ENCODE measurements at regions not wholly inside any gene's neighbourhood (a gene's known extent, or its start where the extent isn't known, plus 50 kb on each side); places are given as distances from the start of the nearest gene placed in this dataset.

DNA sequence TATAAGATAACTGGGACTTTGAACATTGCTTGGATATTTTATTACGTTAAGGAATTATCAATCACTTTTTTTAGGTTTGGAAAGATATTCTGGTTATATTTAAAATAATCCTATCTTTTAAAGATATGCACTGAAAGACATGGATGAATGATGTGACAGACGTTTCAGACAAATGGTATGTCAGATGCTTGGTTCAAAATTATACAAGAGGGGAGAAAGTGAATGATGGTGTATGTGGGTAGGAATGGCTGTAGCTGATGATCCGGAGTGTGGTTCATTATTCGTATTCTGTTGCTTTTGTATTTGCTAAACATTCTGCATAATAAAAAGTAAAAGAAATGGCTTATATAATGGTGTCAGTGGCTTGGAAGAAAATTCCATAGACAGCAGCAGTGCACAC lies 51.0 kb upstream of the SNRPB2 start:
- CTCF ChIA-PET = no interaction called here
- POLR2A ChIA-PET = no interaction called here

- ChIA-PET CTCF (no interaction called here), POLR2A (no interaction called here)
These were observed 52.9 kb upstream of the SNRPB2 start for GRCh38 chr20:16676891-16677290.

DNA sequence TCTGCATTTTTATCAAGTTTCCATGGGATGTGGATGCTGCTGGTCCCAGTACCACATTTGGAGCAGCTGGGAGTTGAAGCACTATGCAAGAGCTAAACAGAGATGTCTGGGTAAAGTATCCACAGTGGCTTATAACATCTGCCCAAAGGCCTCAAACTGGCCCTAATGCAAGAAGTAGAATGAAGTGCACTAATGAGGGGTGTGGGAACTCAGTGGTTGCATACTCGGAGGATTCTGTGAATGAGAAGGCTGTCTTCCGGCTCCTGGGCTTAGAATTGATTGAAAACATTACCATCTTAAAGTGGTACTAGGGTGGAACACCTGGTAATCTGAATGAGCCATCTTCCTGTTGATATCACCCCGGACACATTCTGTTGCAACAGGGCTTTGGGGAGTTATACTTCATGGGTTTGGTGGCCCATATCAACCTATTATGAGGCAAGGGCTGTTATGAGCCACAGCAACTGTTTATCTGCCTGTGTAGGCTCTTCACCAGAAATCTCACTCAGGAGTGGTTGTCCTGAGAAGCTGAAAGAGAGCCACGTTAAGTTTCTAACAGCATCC lies 54.7 kb upstream of the SNRPB2 start:
- ChIA-PET CTCF (interaction anchor here (0.6 kb wide), 1 partner anchor 51 kb away, joined by 5 read pairs; no protein-coding TSS in a partner anchor), POLR2A (no interaction called here)

DNA sequence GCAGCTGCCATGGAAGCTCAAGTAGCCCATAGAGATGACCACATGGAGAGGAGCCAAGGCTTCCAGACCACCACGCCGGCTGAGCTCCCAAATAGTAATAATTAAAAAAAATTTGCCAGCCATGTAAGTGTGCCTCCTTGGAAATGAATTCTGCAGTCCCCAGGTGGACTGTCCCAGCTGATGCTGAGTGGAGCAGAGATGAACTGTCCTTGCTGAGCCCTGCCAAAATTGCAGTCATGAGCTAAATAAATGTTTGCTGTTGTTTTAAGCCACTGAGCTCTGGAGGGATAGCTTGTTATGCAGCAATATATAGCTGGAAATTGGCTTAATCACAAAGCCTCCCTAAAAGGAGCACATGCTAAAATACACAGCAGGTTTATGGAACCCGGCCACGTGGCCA lies 55.6 kb upstream of the SNRPB2 start:
- POLR2A ChIA-PET = no interaction called here
- CTCF ChIA-PET = interaction anchor here (0.6 kb wide), 1 partner anchor 52 kb away, joined by 5 read pairs; no protein-coding TSS in a partner anchor

DNA sequence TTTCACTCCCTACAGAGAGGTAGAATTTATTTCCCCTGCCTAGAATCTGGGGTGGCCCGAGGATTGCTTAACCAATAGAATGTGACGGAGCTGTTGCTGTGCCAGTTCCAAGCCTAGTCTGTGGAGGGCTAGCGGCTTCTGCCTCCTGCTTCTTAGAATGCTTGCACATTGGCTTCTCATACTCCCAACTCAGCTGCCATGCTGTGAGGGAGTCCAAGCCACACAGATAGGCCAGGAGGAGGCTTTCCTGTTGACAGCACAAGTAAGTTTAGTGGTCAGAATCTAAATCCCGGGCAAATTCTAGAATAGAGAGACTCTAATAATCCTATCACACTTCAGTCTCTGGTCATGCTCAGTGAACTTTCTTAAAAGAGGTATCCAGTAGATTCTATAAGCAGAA lies 57.5 kb upstream of the SNRPB2 start:
- POLR2A ChIA-PET = no interaction called here
- CTCF ChIA-PET = interaction anchor here (0.6 kb wide), 1 partner anchor 276 kb away, joined by 3 read pairs; no protein-coding TSS in a partner anchor

DNA sequence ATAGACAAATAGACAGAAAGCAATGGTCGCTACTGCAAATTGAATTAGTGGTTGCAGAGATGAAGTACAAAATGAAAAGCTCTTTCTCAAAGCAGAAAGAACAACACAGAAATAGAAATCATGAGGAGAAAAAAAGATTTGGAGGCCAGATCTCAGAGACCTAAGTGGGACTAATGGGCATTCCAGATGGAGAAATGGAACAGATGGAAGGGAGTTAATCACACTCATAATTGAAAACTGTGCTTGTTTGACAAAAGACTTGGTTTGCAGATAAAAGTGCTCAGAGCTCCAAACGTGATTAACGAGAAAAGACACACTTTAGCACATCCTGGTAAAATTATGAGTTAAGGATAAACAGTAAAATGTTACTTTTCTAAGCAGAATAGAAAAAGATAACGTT lies 58.1 kb upstream of the SNRPB2 start:
- POLR2A ChIA-PET = no interaction called here
- CTCF ChIA-PET = interaction anchor here (0.6 kb wide), 1 partner anchor 276 kb away, joined by 3 read pairs; no protein-coding TSS in a partner anchor

- ChIA-PET POLR2A (no interaction called here), CTCF (no interaction called here)
These were observed 63.6 kb upstream of the SNRPB2 start for GRCh38 chr20:16666272-16666671.

DNA sequence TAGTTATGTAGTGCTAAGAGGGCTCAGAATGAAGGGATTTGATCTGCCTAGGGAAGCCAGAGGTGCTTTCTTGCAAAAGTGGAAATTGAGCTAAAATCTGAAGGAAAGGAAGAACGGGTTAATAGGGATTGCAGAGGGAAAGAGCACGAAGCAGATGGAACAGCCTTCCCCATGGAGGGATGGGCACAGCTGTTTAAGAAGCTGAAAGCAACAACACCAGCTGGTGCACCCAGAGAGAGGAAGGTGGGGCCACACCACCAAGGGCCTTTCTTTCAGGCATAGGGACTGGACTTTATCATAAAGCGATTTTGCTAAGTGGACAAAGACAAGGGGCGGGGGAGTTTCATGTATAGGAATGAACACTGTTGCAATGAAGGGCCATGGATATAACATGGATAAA lies 65.8 kb upstream of the SNRPB2 start:
- ChIA-PET POLR2A (no interaction called here), CTCF (no interaction called here)

DNA sequence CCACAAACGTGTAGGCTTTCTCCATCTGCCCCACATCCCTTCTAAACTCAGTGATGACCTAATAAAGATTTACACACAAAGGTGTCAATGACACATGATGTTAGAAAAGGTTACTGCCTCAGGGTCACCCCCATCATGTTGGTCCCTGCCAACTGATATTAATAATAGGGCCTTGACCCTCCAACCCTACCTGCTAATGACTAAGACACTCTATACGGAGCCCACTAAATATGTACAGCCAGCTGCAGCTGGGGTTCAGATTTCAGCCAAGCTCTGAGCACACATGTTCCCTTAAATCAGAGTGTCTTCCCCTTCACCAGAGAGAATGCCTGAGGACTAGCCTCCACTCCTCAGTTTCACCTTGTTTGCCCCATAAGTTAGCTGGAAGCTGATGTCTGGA lies 67.4 kb upstream of the SNRPB2 start:
- ChIA-PET POLR2A (no interaction called here), CTCF (no interaction called here)

GRCh38 chr20:16661756-16662155 lies 68.1 kb upstream of the SNRPB2 start:
- ChIA-PET POLR2A (no interaction called here), CTCF (no interaction called here)

DNA sequence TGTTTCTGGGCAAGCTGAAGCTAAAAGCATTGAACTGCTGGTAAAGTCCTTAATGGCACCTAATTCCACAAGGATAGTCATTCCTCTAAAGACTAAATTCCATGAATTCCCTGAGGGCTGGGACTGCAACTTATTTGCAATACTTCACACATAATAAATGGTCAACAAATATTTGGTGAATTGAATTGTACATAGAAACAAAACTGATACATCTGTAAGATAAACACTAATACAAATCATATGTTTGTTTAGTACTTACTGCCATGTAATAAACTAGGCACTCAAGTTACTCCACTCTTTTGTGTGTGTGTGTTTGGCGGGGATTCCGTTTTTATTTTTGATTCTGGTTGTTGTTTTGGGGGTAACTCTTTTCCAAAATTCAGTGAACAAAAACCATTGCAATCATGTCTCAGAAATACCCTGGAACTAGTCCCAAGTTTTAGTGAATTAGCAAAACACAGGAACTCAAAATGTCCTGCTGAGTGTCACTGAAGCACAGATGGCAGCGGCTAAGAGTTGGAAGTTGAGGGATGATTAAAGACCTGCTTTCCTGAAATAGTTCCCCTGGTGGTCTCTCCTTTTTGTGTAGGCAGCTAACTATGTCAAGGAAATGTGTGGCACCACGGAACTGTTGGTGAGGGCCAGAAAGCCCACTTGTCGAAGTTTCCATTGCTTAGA lies 74.8 kb upstream of the SNRPB2 start:
- CTCF ChIA-PET = no interaction called here
- POLR2A ChIA-PET = no interaction called here

GRCh38 chr20:16653266-16653665 lies 76.6 kb upstream of the SNRPB2 start:
- ChIA-PET CTCF (no interaction called here), POLR2A (no interaction called here)

DNA sequence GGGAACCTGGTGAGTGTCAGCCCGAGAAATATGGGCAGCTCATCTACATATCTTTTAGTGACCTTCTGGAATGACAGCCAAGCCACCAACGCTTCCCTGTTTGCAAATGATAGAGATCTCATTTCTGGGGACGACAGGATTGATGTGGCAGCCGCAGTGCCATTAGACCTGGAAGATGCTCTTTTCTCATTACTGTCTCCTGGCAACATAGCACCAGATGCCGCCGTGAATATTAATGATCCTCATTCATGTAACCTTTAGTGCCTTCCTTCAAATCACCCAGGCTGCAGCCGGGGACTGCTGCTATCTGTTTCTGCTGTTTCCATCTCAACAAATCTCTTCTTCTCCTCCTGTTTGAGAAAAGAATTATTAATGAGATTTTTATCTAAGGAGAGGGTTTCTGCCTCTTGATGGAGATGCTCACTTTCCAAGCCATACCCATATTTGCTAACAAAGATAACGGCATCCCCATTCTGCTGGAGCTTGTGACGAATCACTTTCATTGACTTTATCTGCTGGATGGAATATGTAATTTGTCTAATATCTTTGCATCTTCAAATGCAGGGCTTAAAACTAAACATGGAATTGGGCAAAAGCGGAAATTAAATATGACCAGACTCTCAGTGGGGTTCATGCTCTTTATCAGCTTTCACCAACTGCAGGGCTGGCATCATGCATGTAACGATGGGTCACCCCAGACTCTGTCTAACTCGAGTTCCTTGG lies 74.8 kb upstream of the KIF16B start:
- CTCF ChIA-PET = no interaction called here
- POLR2A ChIA-PET = no interaction called here

GRCh38 chr20:16641511-16642023 lies 68.3 kb upstream of the KIF16B start:
- CTCF ChIA-PET = no interaction called here
- POLR2A ChIA-PET = no interaction called here

DNA sequence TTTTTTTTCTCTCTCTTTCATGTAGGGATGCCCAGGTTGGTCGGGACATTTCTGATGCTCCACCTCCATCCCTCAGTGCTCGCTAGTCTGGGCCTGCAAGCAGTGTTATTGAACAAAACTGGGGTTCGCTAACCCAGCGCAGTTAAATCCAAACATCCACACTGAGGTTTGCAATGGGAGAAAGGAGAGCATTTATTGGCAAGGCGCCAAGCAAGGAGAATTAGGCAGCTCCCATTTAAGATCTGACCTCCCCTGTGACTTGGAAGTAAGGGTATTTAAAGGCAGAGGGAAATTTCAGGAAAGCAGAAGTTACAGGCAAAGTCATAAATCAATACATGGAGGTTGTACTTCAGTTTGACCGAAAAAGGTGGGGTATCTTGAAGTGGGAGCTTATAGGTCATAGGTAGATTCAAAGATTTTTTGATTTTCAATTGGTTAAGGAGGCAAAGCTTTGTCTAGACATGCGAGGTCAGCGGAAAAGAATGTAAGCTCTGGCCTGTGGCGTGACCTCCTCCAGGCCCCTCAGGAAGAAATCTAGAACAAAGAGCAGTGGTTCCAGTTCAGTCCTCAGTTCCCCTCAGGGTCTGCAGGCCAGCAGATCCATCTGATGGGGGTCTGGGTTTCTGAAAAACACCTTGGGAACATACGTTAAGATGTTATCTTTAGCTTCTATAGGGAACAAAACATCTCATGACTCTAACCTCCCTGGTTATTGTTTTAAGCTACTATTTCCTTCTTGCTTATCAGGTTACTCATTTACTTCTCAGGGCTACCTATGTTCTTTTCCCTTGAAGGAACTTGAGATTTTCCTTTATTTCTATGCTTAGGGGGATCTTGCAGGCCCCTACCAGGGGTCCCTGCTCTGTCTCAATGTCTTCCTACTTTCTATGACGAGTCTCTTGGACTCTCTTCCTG lies 66.0 kb upstream of the KIF16B start:
- POLR2A ChIA-PET = no interaction called here
- CTCF ChIA-PET = interaction anchor here (0.5 to 0.6 kb wide), 2 partner anchors 10 to 14 kb away, joined by 3 to 4 read pairs; no protein-coding TSS in a partner anchor

DNA sequence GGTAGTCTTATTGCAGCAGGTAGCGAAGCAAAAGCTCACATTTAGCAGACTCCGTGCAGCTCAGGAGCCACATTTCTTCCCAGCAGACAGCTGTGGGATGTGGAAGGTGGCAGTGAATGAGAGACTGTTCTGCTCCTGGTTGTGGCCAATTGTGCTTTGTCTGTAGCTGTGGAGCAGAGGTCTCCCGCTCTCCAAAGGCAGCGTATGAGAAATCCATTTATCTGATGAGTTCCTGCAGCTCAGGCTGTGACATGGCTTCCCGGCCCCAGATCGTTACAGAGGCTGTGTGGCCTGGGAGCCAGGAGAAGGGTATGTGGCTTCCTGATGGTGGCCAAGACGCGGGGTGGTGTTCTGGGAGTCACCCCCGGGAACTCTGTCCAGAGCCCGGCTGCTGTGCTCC lies 64.5 kb upstream of the KIF16B start:
- ChIA-PET POLR2A (no interaction called here), CTCF (no interaction called here)

GRCh38 chr20:16626849-16627248 lies 53.6 kb upstream of the KIF16B start:
- ChIA-PET CTCF (no interaction called here), POLR2A (no interaction called here)

DNA sequence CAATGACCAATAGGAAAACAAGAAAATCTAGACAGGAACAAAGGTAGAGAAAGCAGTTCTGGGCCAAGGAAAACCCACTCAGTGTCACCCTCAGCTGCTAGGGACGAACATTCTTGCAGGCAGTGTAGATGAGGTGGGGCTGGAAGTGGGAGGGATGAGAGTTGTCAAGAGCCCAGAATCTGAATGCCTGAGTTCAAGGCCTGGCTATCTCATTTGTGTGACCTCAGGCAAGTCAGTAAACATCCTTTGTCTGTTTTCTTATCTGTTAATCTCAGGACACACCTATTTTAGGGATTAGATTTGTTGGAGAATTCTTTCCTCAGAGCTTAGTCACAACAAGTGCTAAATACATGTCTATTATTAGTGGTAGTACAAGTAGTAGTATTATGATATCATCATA lies 50.9 kb upstream of the KIF16B start:
- CTCF ChIA-PET = no interaction called here
- POLR2A ChIA-PET = no interaction called here
